Neural cell (in vitro differentiated cells): ENCODE measurements at regions not wholly inside any gene's neighbourhood (a gene's known extent, or its start where the extent isn't known, plus 50 kb on each side); places are given as distances from the start of the nearest gene placed in this dataset.

Experiments
- H2AFZ ChIP-seq: fragments of 200-600, 300-800 bp; sonication (generic), shearing (Covaris generic); 2 replicates; pipeline ENCODE4 v1.6.0; 2014; ENCODE audit warnings: low read depth, mild to moderate bottlenecking, antibody characterized with exemption, low read length, moderate library complexity
- H3F3A ChIP-seq: fragments of 200-600 bp; shearing (Covaris generic); 2 replicates; pipeline ENCODE4 v1.6.1; 2016; ENCODE audit warnings: mild to moderate bottlenecking, moderate library complexity, mixed read lengths, antibody characterized with exemption, low read length; ENCODE audit not compliant: insufficient read depth, poor library complexity, severe bottlenecking
- H3K27ac ChIP-seq: fragments of 200-600, 300-800 bp; sonication (generic), shearing (Covaris generic); 2 replicates; pipeline ENCODE4 v1.5.1; 2014; ENCODE audit warnings: mild to moderate bottlenecking, low read length, moderate library complexity
- H3K27me3 ChIP-seq: fragments of 300-800, 200-600 bp; sonication (generic), shearing (Covaris generic); 2 replicates; pipeline ENCODE4 v1.6.0; 2014; ENCODE audit warnings: mild to moderate bottlenecking, low read depth, low read length, moderate library complexity; ENCODE audit not compliant: insufficient read depth
- H3K36me3 ChIP-seq: fragments of 300-800, 200-600 bp; sonication (generic), shearing (Covaris generic); 2 replicates; pipeline ENCODE4 v1.5.1; 2014; ENCODE audit warnings: mild to moderate bottlenecking, antibody characterized with exemption, low read length, moderate library complexity; ENCODE audit not compliant: insufficient read depth
- H3K4me2 ChIP-seq: fragments of 300-800, 200-600 bp; sonication (generic), shearing (Covaris generic); 2 replicates; pipeline ENCODE4 v1.6.0; 2014; ENCODE audit warnings: mild to moderate bottlenecking, low read length
- H3K4me3 ChIP-seq: fragments of 300-800, 200-600 bp; sonication (generic), shearing (Covaris generic); 2 replicates; pipeline ENCODE4 v1.5.1; 2014; ENCODE audit warnings: mild to moderate bottlenecking, low read length, moderate library complexity
- H3K79me2 ChIP-seq: fragments of 200-600 bp; shearing (Covaris generic); replicated peaks from 2 replicates; pipeline ENCODE4 v1.6.0; 2014; ENCODE audit warnings: mild to moderate bottlenecking, low read length, moderate library complexity; ENCODE audit not compliant: insufficient read depth
- H3K9ac ChIP-seq: fragments of 300-800, 200-600 bp; sonication (generic), shearing (Covaris generic); 2 replicates; pipeline ENCODE4 v1.6.1; 2016; ENCODE audit warnings: mild to moderate bottlenecking, low read length, mixed read lengths
- H3K9me2 ChIP-seq: fragments of 200-600 bp; shearing (Covaris generic); 2 replicates; pipeline ENCODE4 v1.6.1; 2016; ENCODE audit warnings: mild to moderate bottlenecking, low read length, mixed read lengths; ENCODE audit not compliant: insufficient read depth
- H3K9me3 ChIP-seq: fragments of 200-600, 300-800 bp; sonication (generic), shearing (Covaris generic); 2 replicates; pipeline ENCODE4 v1.6.1; 2016; ENCODE audit warnings: mild to moderate bottlenecking, mixed run types, low read length, moderate library complexity, mixed read lengths
- H4K20me1 ChIP-seq: fragments of 200-600 bp; shearing (Covaris generic); 2 replicates; pipeline ENCODE4 v1.6.1; 2016; ENCODE audit warnings: mild to moderate bottlenecking, mixed run types; ENCODE audit not compliant: insufficient read depth
- CTCF ChIP-seq: fragments of 450-650 bp; IDR thresholded peaks from 2 replicates; pipeline ENCODE4 v1.5.1; 2014; ENCODE audit warnings: antibody characterized with exemption, mild to moderate bottlenecking, moderate library complexity; ENCODE audit not compliant: poor library complexity, severe bottlenecking
- EP300 ChIP-seq: fragments of 450-650 bp; conservative IDR thresholded peaks from 2 replicates; pipeline ENCODE4 v1.6.1; 2014; ENCODE audit warnings: antibody characterized with exemption, mild to moderate bottlenecking, moderate library complexity; ENCODE audit not compliant: poor library complexity, severe bottlenecking
- EZH2 ChIP-seq: fragments of 200-600, 300-800 bp; shearing (Covaris generic), sonication (generic); IDR thresholded peaks from 2 replicates; pipeline ENCODE4 v1.6.1; 2014; ENCODE audit warnings: antibody characterized with exemption, low read length, borderline replicate concordance, mild to moderate bottlenecking; ENCODE audit not compliant: insufficient read depth, poor library complexity, severe bottlenecking
- MXI1 ChIP-seq: fragments of 450-650 bp; conservative IDR thresholded peaks from 2 replicates; pipeline ENCODE4 v1.6.1; 2014; ENCODE audit warnings: antibody characterized with exemption, mild to moderate bottlenecking; ENCODE audit not compliant: poor library complexity, severe bottlenecking
- POLR2AphosphoS5 ChIP-seq: IDR thresholded peaks from 2 replicates; pipeline ENCODE4 v1.6.1; 2012
- RAD21 ChIP-seq: fragments of 450-650 bp; conservative IDR thresholded peaks from 2 replicates; pipeline ENCODE4 v1.6.1; 2014; ENCODE audit warnings: antibody characterized with exemption, mild to moderate bottlenecking, moderate library complexity
- REST ChIP-seq: IDR thresholded peaks from 2 replicates; pipeline ENCODE4 v1.6.1; 2012; ENCODE audit warnings: borderline replicate concordance
- SMC3 ChIP-seq: fragments of 450-650 bp; conservative IDR thresholded peaks from 2 replicates; pipeline ENCODE4 v1.6.1; 2014; ENCODE audit warnings: antibody characterized with exemption, mild to moderate bottlenecking, moderate library complexity; ENCODE audit not compliant: poor library complexity
- TAF1 ChIP-seq: IDR thresholded peaks from 2 replicates; pipeline ENCODE4 v1.6.1; 2012; ENCODE audit warnings: low read depth

- Histone ChIP-seq H3K9me2 (no peaks in the 10 kb centered on the region), H3K27me3 (no peaks in the 10 kb centered on the region), H3K9ac (no peak overlapping the region), H3K36me3 (no peaks in the 10 kb centered on the region), H2AFZ (no peak overlapping the region), H3K4me3 (no peak overlapping the region), H3K27ac (no peak overlapping the region), H3K4me2 (no peak overlapping the region), H3K9me3 (no peaks in the 10 kb centered on the region), H4K20me1 (no peaks in the 10 kb centered on the region), H3K79me2 (no peaks in the 10 kb centered on the region), H3F3A (no peaks in the 10 kb centered on the region)
- no peak for TF ChIP-seq EP300
- TF ChIP-seq MXI1: no peak
- no peak for TF ChIP-seq RAD21
- TF ChIP-seq CTCF: no peak
- no peak for TF ChIP-seq EZH2
- TF ChIP-seq REST: no peak
- TF ChIP-seq TAF1: no peak
- TF ChIP-seq SMC3: no peak
- TF ChIP-seq POLR2AphosphoS5: no peak
Measured at GRCh38 chr10:4529266-4529665, 296.7 kb upstream of the AKR1E2 start.

- H3K36me3 ChIP-seq: no peaks in the 10 kb centered on the region
- H3K27me3 ChIP-seq: no peaks in the 10 kb centered on the region
- no peaks in the 10 kb centered on the region for H3K9me2 ChIP-seq
- H3K27ac ChIP-seq: no peak overlapping the region
- H4K20me1 ChIP-seq: no peaks in the 10 kb centered on the region
- no peak overlapping the region for H3K4me3 ChIP-seq
- H2AFZ ChIP-seq: no peak overlapping the region
- H3K79me2 ChIP-seq: no peaks in the 10 kb centered on the region
- no peak overlapping the region for H3K4me2 ChIP-seq
- no peaks in the 10 kb centered on the region for H3K9me3 ChIP-seq
- H3F3A ChIP-seq: no peaks in the 10 kb centered on the region
- no peak for TF ChIP-seq MXI1
- no peak for TF ChIP-seq REST
- TF ChIP-seq RAD21: no peak
- no peak for TF ChIP-seq POLR2AphosphoS5
- no peak for TF ChIP-seq TAF1
- TF ChIP-seq CTCF: no peak
- TF ChIP-seq EP300: no peak
- no peak for TF ChIP-seq EZH2
- TF ChIP-seq SMC3: no peak
- H3K9ac ChIP-seq: no peak overlapping the region
Measured at GRCh38 chr10:4527281-4527970, 298.6 kb upstream of the AKR1E2 start.
